ENCODE measurements at regions not wholly inside any gene's neighbourhood (a gene's known extent, or its start where the extent isn't known, plus 50 kb on each side); places are given as distances from the start of the nearest gene placed in this dataset.
A peak's percentile ranks its signal among the peaks of the same experiment; 100 is the strongest.

- Histone ChIP-seq H3K4me1 (peaks cover 3% of the 10 kb centered on the region), H3K4me3 (ENCODE audit: low read depth, low read length) (no peak overlapping the region), H3K9me3 (no peaks in the 10 kb centered on the region), H3K27me3 (no peaks in the 10 kb centered on the region), H3K36me3 (no peaks in the 10 kb centered on the region)
- peak; percentile 32 for DNase-seq
- peak; percentile 15; the same call in 1 of the 2 replicates for TF ChIP-seq CTCF (IDR thresholded peaks at IDR 0.05; ENCODE audit: low read depth, low read length)
These were observed 839.9 kb downstream of the MAT2B start for GRCh38 chr5:164345173-164345849.

GRCh38 chr5:164345853-164346252 lies 840.4 kb downstream of the MAT2B start:
- H3K9me3 ChIP-seq: no peaks in the 10 kb centered on the region
- no peak overlapping the region for H3K4me3 ChIP-seq (ENCODE audit: low read depth, low read length)
- H3K36me3 ChIP-seq: no peaks in the 10 kb centered on the region
- H3K4me1 ChIP-seq: peaks cover 3% of the 10 kb centered on the region
- H3K27me3 ChIP-seq: no peaks in the 10 kb centered on the region
- DNase-seq: no peak
- TF ChIP-seq CTCF (IDR thresholded peaks at IDR 0.05; ENCODE audit: low read depth, low read length): no peak

- no peak for DNase-seq
- Histone ChIP-seq H3K4me1 (peaks cover 3% of the 10 kb centered on the region), H3K4me3 (ENCODE audit: low read depth, low read length) (no peak overlapping the region), H3K36me3 (no peaks in the 10 kb centered on the region), H3K27me3 (no peaks in the 10 kb centered on the region), H3K9me3 (no peaks in the 10 kb centered on the region)
- no peak for TF ChIP-seq CTCF (IDR thresholded peaks at IDR 0.05; ENCODE audit: low read depth, low read length)
These were observed 841.6 kb downstream of the MAT2B start for GRCh38 chr5:164346785-164347630.

- H3K4me1 ChIP-seq: peaks cover 14% of the 10 kb centered on the region
- H3K9me3 ChIP-seq: no peaks in the 10 kb centered on the region
- H3K27me3 ChIP-seq: no peaks in the 10 kb centered on the region
- no peaks in the 10 kb centered on the region for H3K36me3 ChIP-seq
- no peak overlapping the region for H3K4me3 ChIP-seq (ENCODE audit: low read depth, low read length)
- TF ChIP-seq CTCF (IDR thresholded peaks at IDR 0.05; ENCODE audit: low read depth, low read length): no peak
- DNase-seq: no peak
These were observed 844.8 kb downstream of the MAT2B start for GRCh38 chr5:164350236-164350635.

- no peak overlapping the region for H3K4me3 ChIP-seq (ENCODE audit: low read depth, low read length)
- no peak for DNase-seq
- no peaks in the 10 kb centered on the region for H3K9me3 ChIP-seq
- no peaks in the 10 kb centered on the region for H3K27me3 ChIP-seq
- H3K36me3 ChIP-seq: no peaks in the 10 kb centered on the region
- TF ChIP-seq CTCF (IDR thresholded peaks at IDR 0.05; ENCODE audit: low read depth, low read length): no peak
- H3K4me1 ChIP-seq: peaks cover 13% of the 10 kb centered on the region
These were observed 845.9 kb downstream of the MAT2B start for GRCh38 chr5:164351245-164351834.

All from BE2C (cell line).